GM12878 (cell line): ENCODE measurements at regions not wholly inside any gene's neighbourhood (a gene's known extent, or its start where the extent isn't known, plus 50 kb on each side); places are given as distances from the start of the nearest gene placed in this dataset.

Experiments used
- ATAC-seq: fragments of 200-7000 bp; cut with Tn5 transposase; 3 replicates; pipeline ENCODE4 v1.9.1; 2020; ENCODE audit warnings: mild to moderate bottlenecking, moderate library complexity
- BruUV-seq: library from RNA; stranded (reverse); fragments of 400-500 nt; replicated peaks from 2 replicates; lab custom pipeline; 2021; lab: Mats Ljungman, UMichigan
- CTCF ChIA-PET: fragments of 300-600 bp; sonication (Branson Sonifier 250); formaldehyde crosslinking; extraction: SDS; loops from one replicate; lab custom pipeline; 2021; ENCODE audit warnings: inconsistent platforms; lab: Yijun Ruan, JAX
- POLR2A ChIA-PET: fragments of 350-600 bp; formaldehyde crosslinking; extraction: SDS; loops from one replicate; lab custom pipeline; 2021; ENCODE audit warnings: inconsistent platforms; lab: Charles Lee
- RAD21 ChIA-PET: fragments of 300-600 bp; sonication (Branson Sonifier 250); formaldehyde crosslinking; loops from one replicate; lab custom pipeline; 2023; ENCODE audit warnings: antibody characterized with exemption; ENCODE audit not compliant: unreplicated experiment; lab: Charles Lee
- SMC1A ChIA-PET: fragments of 300-600 bp; sonication (Branson Sonifier 250); formaldehyde crosslinking; loops from one replicate; lab custom pipeline; 2023; ENCODE audit not compliant: unreplicated experiment, uncharacterized antibody; lab: Charles Lee
- DNase-seq: peaks from one replicate; pipeline ENCODE4 v3.0.0-alpha.2; 2011; ENCODE audit warnings: low read depth, low spot score
- FAIRE-seq: peaks from 3 replicates; lab custom pipeline; 2011; peaks lifted over from hg19 to GRCh38; lab: Jason Lieb, UNC
- H2AFZ ChIP-seq: 2 replicates; pipeline ENCODE4 v1.6.0; 2011; ENCODE audit warnings: low read depth, low read length, control low read depth; ENCODE audit not compliant: control insufficient read depth
- H3K27ac ChIP-seq: 2 replicates; pipeline ENCODE4 v1.5.1; 2011; ENCODE audit warnings: control low read depth; ENCODE audit not compliant: control insufficient read depth, insufficient read depth
- H3K27me3 ChIP-seq, 2 experiments: replicated peaks in 1 of 2; 2 replicates each; pipeline versions ENCODE4 v1.6.0 to v1.6.1; 2011; ENCODE audit warnings: low read length in 1 of 2; ENCODE audit not compliant: control insufficient read depth in 2 of 2, insufficient read depth in 2 of 2
- H3K36me3 ChIP-seq, 2 experiments: 2 replicates each; pipeline ENCODE4 v1.5.1; 2011; ENCODE audit warnings: low read length in 1 of 2; ENCODE audit not compliant: control insufficient read depth in 2 of 2, insufficient read depth in 2 of 2
- H3K4me1 ChIP-seq: 2 replicates; pipeline ENCODE4 v1.6.1; 2011; ENCODE audit warnings: mild to moderate bottlenecking, low read length, moderate library complexity, mixed read lengths; ENCODE audit not compliant: control insufficient read depth, insufficient read depth
- H3K4me2 ChIP-seq: 2 replicates; pipeline ENCODE4 v1.6.0; 2011; ENCODE audit warnings: control low read depth; ENCODE audit not compliant: control insufficient read depth, insufficient read depth
- H3K4me3 ChIP-seq: fragments of 200-600 bp; sonication (generic); 2 replicates; pipeline ENCODE4 v1.5.1; 2016
- H3K79me2 ChIP-seq: 2 replicates; pipeline ENCODE4 v1.6.0; 2011; ENCODE audit warnings: low read length; ENCODE audit not compliant: control insufficient read depth, insufficient read depth
- H3K9ac ChIP-seq: 2 replicates; pipeline ENCODE4 v1.8.0; 2011; ENCODE audit warnings: low read length, control low read depth, mixed read lengths; ENCODE audit not compliant: control insufficient read depth, insufficient read depth
- H3K9me3 ChIP-seq: replicated peaks from 3 replicates; pipeline ENCODE4 v1.5.1; 2011; ENCODE audit warnings: mild to moderate bottlenecking, low read length; ENCODE audit not compliant: control insufficient read depth, insufficient read depth
- H4K20me1 ChIP-seq: 2 replicates; pipeline ENCODE4 v1.6.0; 2011; ENCODE audit not compliant: control insufficient read depth, insufficient read depth
- EED ChIP-seq: sonication (generic); IDR thresholded peaks from 2 replicates; pipeline ENCODE4 v1.6.1; 2016; ENCODE audit warnings: antibody characterized with exemption, low read depth
- EZH2 ChIP-seq: IDR thresholded peaks from 2 replicates; pipeline ENCODE4 v1.6.1; 2012; ENCODE audit warnings: low read depth, mild to moderate bottlenecking, control low read depth, inconsistent platforms, low read length, borderline replicate concordance; ENCODE audit not compliant: control insufficient read depth
- HDGF ChIP-seq: fragments of 450-650 bp; IDR thresholded peaks from 2 replicates; pipeline ENCODE4 v1.6.1; 2016; ENCODE audit warnings: antibody characterized with exemption
- MEF2B ChIP-seq: fragments of 450-650 bp; IDR thresholded peaks from 2 replicates; pipeline ENCODE4 v1.6.1; 2018; ENCODE audit warnings: mild to moderate bottlenecking, moderate library complexity; ENCODE audit not compliant: partially characterized antibody, poor library complexity, severe bottlenecking
- NR2F1 ChIP-seq: fragments of 450-650 bp; conservative IDR thresholded peaks from 2 replicates; pipeline ENCODE4 v1.6.1; 2017; ENCODE audit warnings: mild to moderate bottlenecking
- PBX3 ChIP-seq: IDR thresholded peaks from 2 replicates; pipeline ENCODE4 v1.6.1; 2011; ENCODE audit warnings: mild to moderate bottlenecking, low read depth, low read length, moderate library complexity; ENCODE audit not compliant: insufficient replicate concordance
- POLR2A ChIP-seq: IDR thresholded peaks from 2 replicates; pipeline ENCODE4 v1.6.1; 2011; ENCODE audit warnings: low read depth, mild to moderate bottlenecking, low read length
- RFX5 ChIP-seq: IDR thresholded peaks from 2 replicates; pipeline ENCODE4 v1.6.1; 2011; ENCODE audit warnings: low read depth, low read length, improper control_type of control experiment
- SP1 ChIP-seq: IDR thresholded peaks from one replicate; pipeline ENCODE4 v1.6.1; 2011; ENCODE audit warnings: low read depth, low read length
- USF1 ChIP-seq: IDR thresholded peaks from 2 replicates; pipeline ENCODE4 v1.6.1; 2011; ENCODE audit warnings: borderline replicate concordance, low read depth, mild to moderate bottlenecking, moderate library complexity, mixed read lengths, low read length; ENCODE audit not compliant: insufficient read depth; ENCODE audit errors: extremely low read length
- ZBED1 ChIP-seq: IDR thresholded peaks from 2 replicates; pipeline ENCODE4 v1.6.1; 2016; ENCODE audit warnings: borderline replicate concordance
- ZNF207 ChIP-seq: fragments of 450-650 bp; IDR thresholded peaks from 2 replicates; pipeline ENCODE4 v1.6.1; 2014; ENCODE audit warnings: antibody characterized with exemption, mild to moderate bottlenecking, borderline replicate concordance
- ZSCAN29 ChIP-seq: fragments of 450-650 bp; IDR thresholded peaks from 2 replicates; pipeline ENCODE4 v1.6.1; 2017; ENCODE audit warnings: mild to moderate bottlenecking, moderate library complexity
- WGBS: methylation state at CpG from one replicate; pipeline ENCODE4 v1.1.6; 2016; ENCODE audit warnings: low lambda C conversion rate; ENCODE audit not compliant: insufficient replicate concordance, insufficient coverage; ENCODE audit errors: missing lambda C conversion rate; 5-methylcytosine and 5-hydroxymethylcytosine counted together
- in situ Hi-C: fragments of 300-500 bp; cut with MboI; formaldehyde crosslinking; loops from 9 replicates; pipeline ENCODE4 v1.14.3; 2018; ENCODE audit warnings: mixed read lengths
- intact Hi-C: fragments of 100-400 bp; cut with micrococcal nuclease; formaldehyde crosslinking; loops from one replicate; pipeline ENCODE4 v1.14.2; 2022; ENCODE audit not compliant: unreplicated experiment
- TF ChIP-seq, protein P1 (sequence below), 3 experiments: IDR thresholded peaks in 2 of 3; conservative IDR thresholded peaks in 1 of 3; 2 replicates each; pipeline ENCODE4 v1.5.1; 2011; ENCODE audit warnings: low read depth in 3 of 3, low read length in 3 of 3, mild to moderate bottlenecking in 3 of 3, control low read depth in 2 of 3, moderate library complexity in 2 of 3, inconsistent platforms in 1 of 3, mixed read lengths in 1 of 3; ENCODE audit not compliant: control insufficient read depth in 2 of 3, insufficient read depth in 1 of 3; ENCODE audit errors: extremely low read depth in 1 of 3

GRCh38 chr14:98756749-98757148 lies 515.2 kb downstream of the BCL11B start:
- Histone ChIP-seq H2AFZ (no peak overlapping the region), H3K27me3 (no peaks in the 10 kb centered on the region), H3K4me3 (no peak overlapping the region), H3K27ac (no peak overlapping the region), H3K9me3 (no peaks in the 10 kb centered on the region; the same call in 2 of the 3 replicates), H3K4me1 (no peaks in the 10 kb centered on the region), H3K79me2 (no peaks in the 10 kb centered on the region), H3K36me3 (no peaks in the 10 kb centered on the region), H3K4me2 (no peak overlapping the region), H3K9ac (no peak overlapping the region)
- FAIRE-seq (no peak), ATAC-seq (no peak)
- in situ Hi-C loops, result no loop called here
- ChIA-PET RAD21 (no interaction called here), POLR2A (no interaction called here), SMC1A (no interaction called here), CTCF (no interaction called here)
- intact Hi-C loops, result no loop called here
- WGBS, result 24% methylated on average over 6 of the region's 6 CpGs
- TF ChIP-seq ZSCAN29 (no peak), HDGF (no peak), ZBED1 (no peak), EED (no peak), RFX5 (no peak), NR2F1 (no peak), EZH2 (no peak), POLR2A (no peak), PBX3 (no peak), MEF2B (no peak), ZNF207 (no peak), SP1 (no peak), USF1 (no peak)
- TF ChIP-seq, protein P1, sequence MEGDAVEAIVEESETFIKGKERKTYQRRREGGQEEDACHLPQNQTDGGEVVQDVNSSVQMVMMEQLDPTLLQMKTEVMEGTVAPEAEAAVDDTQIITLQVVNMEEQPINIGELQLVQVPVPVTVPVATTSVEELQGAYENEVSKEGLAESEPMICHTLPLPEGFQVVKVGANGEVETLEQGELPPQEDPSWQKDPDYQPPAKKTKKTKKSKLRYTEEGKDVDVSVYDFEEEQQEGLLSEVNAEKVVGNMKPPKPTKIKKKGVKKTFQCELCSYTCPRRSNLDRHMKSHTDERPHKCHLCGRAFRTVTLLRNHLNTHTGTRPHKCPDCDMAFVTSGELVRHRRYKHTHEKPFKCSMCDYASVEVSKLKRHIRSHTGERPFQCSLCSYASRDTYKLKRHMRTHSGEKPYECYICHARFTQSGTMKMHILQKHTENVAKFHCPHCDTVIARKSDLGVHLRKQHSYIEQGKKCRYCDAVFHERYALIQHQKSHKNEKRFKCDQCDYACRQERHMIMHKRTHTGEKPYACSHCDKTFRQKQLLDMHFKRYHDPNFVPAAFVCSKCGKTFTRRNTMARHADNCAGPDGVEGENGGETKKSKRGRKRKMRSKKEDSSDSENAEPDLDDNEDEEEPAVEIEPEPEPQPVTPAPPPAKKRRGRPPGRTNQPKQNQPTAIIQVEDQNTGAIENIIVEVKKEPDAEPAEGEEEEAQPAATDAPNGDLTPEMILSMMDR (IDR thresholded peaks at IDR 0.05 in 2 of 3, conservative IDR thresholded peaks at IDR 0.05 in 1 of 3; ENCODE audit: control insufficient read depth in 2 of 3, extremely low read depth in 1 of 3, insufficient read depth in 1 of 3, low read depth in 3 of 3, low read length in 3 of 3), result no peak
- TF ChIP-seq, all 136 proteins: peak for 0
- BruUV-seq, result no TSS peak
- no peak for DNase-seq
- no peaks in the 10 kb centered on the region for H4K20me1 ChIP-seq
